Keratinocyte (primary cell): ENCODE measurements at regions not wholly inside any gene's neighbourhood (a gene's known extent, or its start where the extent isn't known, plus 50 kb on each side); places are given as distances from the start of the nearest gene placed in this dataset.

Experiments used
- DNase-seq: peaks from one replicate; pipeline ENCODE4 v3.0.0-alpha.2; 2011; ENCODE audit warnings: low read depth, missing footprints, low spot score
- FAIRE-seq: peaks from 2 replicates; lab custom pipeline; 2011; peaks lifted over from hg19 to GRCh38; lab: Jason Lieb, UNC
- H2AFZ ChIP-seq: 2 replicates; pipeline ENCODE4 v1.6.0; 2012; ENCODE audit warnings: low read length, control low read depth, inconsistent platforms; ENCODE audit not compliant: control insufficient read depth
- H3K27ac ChIP-seq: 2 replicates; pipeline ENCODE4 v1.5.1; 2011; ENCODE audit warnings: low read length; ENCODE audit not compliant: control insufficient read depth, insufficient read depth
- H3K27me3 ChIP-seq: 3 replicates; pipeline ENCODE4 v1.6.0; 2011; ENCODE audit warnings: low read length; ENCODE audit not compliant: control insufficient read depth, insufficient read depth; ENCODE audit errors: extremely low read depth
- H3K36me3 ChIP-seq, 2 experiments: 2 replicates in 1 of 2; 3 replicates in 1 of 2; pipeline ENCODE4 v1.5.1; 2011; ENCODE audit warnings: low read length in 2 of 2, mild to moderate bottlenecking in 1 of 2; ENCODE audit not compliant: control insufficient read depth in 2 of 2, insufficient read depth in 2 of 2; ENCODE audit errors: extremely low read depth in 1 of 2
- H3K4me1 ChIP-seq: 3 replicates; pipeline ENCODE4 v1.5.1; 2011; ENCODE audit warnings: low read length; ENCODE audit not compliant: control insufficient read depth, insufficient read depth; ENCODE audit errors: extremely low read depth
- H3K4me2 ChIP-seq: 3 replicates; pipeline ENCODE4 v1.6.0; 2011; ENCODE audit warnings: low read depth, low read length; ENCODE audit not compliant: control insufficient read depth, insufficient read depth; ENCODE audit errors: extremely low read depth
- H3K4me3 ChIP-seq, 3 experiments: fragments of 200-600 bp in 1 of 3; sonication (generic) in 1 of 3; 2 replicates in 2 of 3; 3 replicates in 1 of 3; pipeline ENCODE4 v1.5.1; 2011 to 2016; ENCODE audit warnings: low read length in 3 of 3, mild to moderate bottlenecking in 3 of 3, control low read depth in 2 of 3, inconsistent platforms in 1 of 3, low read depth in 1 of 3, mixed read lengths in 1 of 3, mixed run types in 1 of 3, moderate library complexity in 1 of 3; ENCODE audit not compliant: control insufficient read depth in 2 of 3, insufficient read depth in 2 of 3; ENCODE audit errors: extremely low read depth in 1 of 3
- H3K79me2 ChIP-seq: 2 replicates; pipeline ENCODE4 v1.6.0; 2012; ENCODE audit warnings: low read length; ENCODE audit not compliant: control insufficient read depth, insufficient read depth
- H3K9ac ChIP-seq: 3 replicates; pipeline ENCODE4 v1.6.0; 2011; ENCODE audit warnings: low read length; ENCODE audit not compliant: control insufficient read depth, insufficient read depth; ENCODE audit errors: extremely low read depth
- H3K9me1 ChIP-seq: 3 replicates; pipeline ENCODE4 v1.6.0; 2011; ENCODE audit warnings: low read length; ENCODE audit not compliant: control insufficient read depth, insufficient read depth; ENCODE audit errors: extremely low read depth
- H3K9me3 ChIP-seq: 2 replicates; pipeline ENCODE4 v1.5.1; 2012; ENCODE audit warnings: low read depth, low read length; ENCODE audit not compliant: control insufficient read depth
- H4K20me1 ChIP-seq: 3 replicates; pipeline ENCODE4 v1.6.0; 2011; ENCODE audit warnings: low read length; ENCODE audit not compliant: control insufficient read depth, insufficient read depth; ENCODE audit errors: extremely low read depth
- CTCF ChIP-seq, 3 experiments: IDR thresholded peaks in 1 of 3; conservative IDR thresholded peaks in 1 of 3; optimal IDR thresholded peaks in 1 of 3; 2 replicates in 2 of 3; 3 replicates in 1 of 3; pipeline versions ENCODE3 to v1.5.1; 2011; ENCODE audit warnings: low read length in 3 of 3, mild to moderate bottlenecking in 3 of 3, moderate library complexity in 2 of 3, control low read depth in 1 of 3, inconsistent platforms in 1 of 3; ENCODE audit not compliant: insufficient read depth in 2 of 3; ENCODE audit errors: extremely low read depth in 1 of 3
- EZH2 ChIP-seq: IDR thresholded peaks from one replicate; pipeline ENCODE4 v1.6.1; 2012; ENCODE audit warnings: inconsistent platforms, mild to moderate bottlenecking, low read length, moderate library complexity
- dilution Hi-C: fragments of 300-500 bp; cut with MboI; formaldehyde crosslinking; loops from one replicate; pipeline ENCODE4 v1.7.0; 2020; ENCODE audit warnings: low sequenced_read_pairs; ENCODE audit not compliant: extremely low pct_ligation_motif_present

- Histone ChIP-seq H3K9me1 (no peaks in the 10 kb centered on the region), H4K20me1 (no peaks in the 10 kb centered on the region), H2AFZ (no peak overlapping the region), H3K27ac (no peak overlapping the region), H3K9ac (no peak overlapping the region), H3K4me2 (no peak overlapping the region), H3K27me3 (no peaks in the 10 kb centered on the region), H3K9me3 (no peaks in the 10 kb centered on the region), H3K4me1 (no peaks in the 10 kb centered on the region), H3K36me3 (no peaks in the 10 kb centered on the region), H3K4me3 (no peak overlapping the region), H3K79me2 (no peaks in the 10 kb centered on the region)
- FAIRE-seq: no peak
- TF ChIP-seq CTCF (optimal IDR thresholded peaks at IDR 0.05 in 1 of 3, IDR thresholded peaks at IDR 0.05 in 1 of 3, conservative IDR thresholded peaks at IDR 0.05 in 1 of 3; ENCODE audit: extremely low read depth in 1 of 3, insufficient read depth in 2 of 3, low read length in 3 of 3): no peak
- no peak for TF ChIP-seq EZH2
- DNase-seq: no peak
- dilution Hi-C loops: no loop called here
Measured at GRCh38 chr20:39445095-39445494, 483.0 kb downstream of the DHX35 start.

- H3K9me1 ChIP-seq: no peaks in the 10 kb centered on the region
- H3K9ac ChIP-seq: no peak overlapping the region
- H3K27me3 ChIP-seq: no peaks in the 10 kb centered on the region
- no peaks in the 10 kb centered on the region for H3K9me3 ChIP-seq
- no peak overlapping the region for H3K4me2 ChIP-seq
- DNase-seq (no peak), FAIRE-seq (no peak)
- H3K4me1 ChIP-seq: no peaks in the 10 kb centered on the region
- H3K4me3 ChIP-seq: no peak overlapping the region
- no peaks in the 10 kb centered on the region for H3K79me2 ChIP-seq
- TF ChIP-seq CTCF (optimal IDR thresholded peaks at IDR 0.05 in 1 of 3, IDR thresholded peaks at IDR 0.05 in 1 of 3, conservative IDR thresholded peaks at IDR 0.05 in 1 of 3; ENCODE audit: extremely low read depth in 1 of 3, insufficient read depth in 2 of 3, low read length in 3 of 3) (no peak), EZH2 (no peak)
- no peak overlapping the region for H3K27ac ChIP-seq
- no peaks in the 10 kb centered on the region for H4K20me1 ChIP-seq
- no peak overlapping the region for H2AFZ ChIP-seq
- H3K36me3 ChIP-seq: no peaks in the 10 kb centered on the region
- dilution Hi-C loops: no loop called here
Measured at GRCh38 chr20:39433466-39433865, 471.3 kb downstream of the DHX35 start.
